ELF-1 (cell line): ENCODE measurements at regions not wholly inside any gene's neighbourhood (a gene's known extent, or its start where the extent isn't known, plus 50 kb on each side); places are given as distances from the start of the nearest gene placed in this dataset.
"Not testable (repeated sequence)": the region's sequence is repeated elsewhere in the genome, so short reads cannot be mapped to it uniquely, and the experiment has no call there.

Experiments
- DNase-seq: peaks from one replicate; pipeline ENCODE4 v3.0.0-alpha.2; 2016; ENCODE audit warnings: low read depth, low spot score

DNA sequence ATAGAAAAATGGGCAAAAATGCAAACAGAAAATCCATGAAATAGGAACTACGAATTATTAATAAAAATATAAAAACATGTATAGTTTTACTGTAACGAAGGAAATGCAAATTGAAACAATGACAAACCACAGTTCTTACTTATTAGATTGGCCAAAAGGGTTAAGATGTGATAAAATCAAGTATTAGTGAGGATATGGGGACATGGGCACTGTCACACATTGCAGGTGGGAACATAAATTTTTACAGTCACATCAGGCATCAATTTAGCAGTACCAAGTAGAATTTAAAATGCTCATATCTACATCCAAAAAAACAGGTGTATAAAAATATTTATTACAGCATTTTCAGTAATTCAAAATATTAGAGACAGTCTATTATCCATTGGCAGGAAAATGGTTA is 353.2 kb upstream of the API5 start:
- DNase-seq = no peak

DNA sequence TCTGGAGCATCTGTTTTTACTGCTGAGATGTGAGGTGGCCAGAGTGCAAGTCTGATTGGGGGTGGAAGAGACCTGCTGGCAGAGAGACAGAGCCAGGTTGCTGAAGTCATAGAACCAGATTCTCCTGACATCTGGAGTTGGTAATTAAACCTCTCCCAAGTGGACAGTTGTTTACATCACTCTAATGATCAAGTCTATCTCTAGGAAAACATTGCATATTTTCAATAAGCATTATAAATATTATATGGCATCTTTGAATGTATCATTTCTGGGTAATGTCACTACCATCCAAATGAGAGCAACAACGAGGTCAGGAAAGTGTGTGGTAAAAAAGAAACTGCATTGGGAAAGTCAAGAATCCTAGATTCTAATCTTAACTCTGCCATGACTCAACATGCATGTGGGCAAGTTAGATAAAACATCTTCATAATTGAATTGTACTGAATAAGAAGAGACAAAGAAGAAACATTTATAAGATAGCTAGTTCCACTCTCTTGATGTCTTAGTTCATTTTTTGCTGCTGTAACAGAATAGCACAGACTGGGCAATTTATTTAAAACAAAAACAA is 351.2 kb upstream of the API5 start:
- DNase-seq = no peak

DNA sequence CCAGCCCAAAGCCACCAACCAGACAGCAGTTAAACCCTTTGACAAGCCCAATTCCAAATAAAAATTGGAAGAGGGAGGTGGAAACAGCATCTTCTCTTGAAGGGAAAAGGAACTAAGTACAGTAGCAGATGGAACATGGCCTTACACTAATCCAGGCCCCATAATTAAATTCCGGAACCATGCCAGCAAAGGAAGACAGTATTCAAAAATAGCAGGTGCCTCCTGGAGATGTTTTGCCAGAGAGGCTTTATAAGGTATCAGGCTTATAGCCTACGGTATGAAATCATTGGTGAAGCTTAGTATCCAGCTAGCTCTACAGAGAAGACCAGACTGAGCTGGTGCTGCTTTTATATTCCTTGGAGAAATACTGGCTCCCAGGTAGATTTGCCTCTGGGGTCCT is 344.1 kb upstream of the API5 start:
- no peak for DNase-seq

DNA sequence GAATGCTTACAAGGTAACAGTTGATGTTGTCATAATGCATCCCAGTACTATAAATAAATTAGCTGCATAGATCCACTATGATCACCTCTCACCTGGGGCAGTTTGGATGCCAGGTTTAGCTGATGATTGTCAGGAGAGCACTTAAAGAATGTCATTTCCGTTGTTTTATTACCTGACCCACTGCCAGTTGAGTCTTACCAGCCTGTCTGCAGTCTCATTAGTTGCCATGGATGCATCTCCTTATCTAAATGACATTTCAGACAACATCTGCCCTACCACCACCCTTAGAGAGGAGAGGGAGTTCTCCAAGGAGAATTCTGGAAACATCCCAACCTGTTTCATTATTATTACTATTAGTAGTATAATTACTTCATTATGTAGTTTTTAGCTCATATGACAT is 339.1 kb upstream of the API5 start:
- no peak for DNase-seq

DNA sequence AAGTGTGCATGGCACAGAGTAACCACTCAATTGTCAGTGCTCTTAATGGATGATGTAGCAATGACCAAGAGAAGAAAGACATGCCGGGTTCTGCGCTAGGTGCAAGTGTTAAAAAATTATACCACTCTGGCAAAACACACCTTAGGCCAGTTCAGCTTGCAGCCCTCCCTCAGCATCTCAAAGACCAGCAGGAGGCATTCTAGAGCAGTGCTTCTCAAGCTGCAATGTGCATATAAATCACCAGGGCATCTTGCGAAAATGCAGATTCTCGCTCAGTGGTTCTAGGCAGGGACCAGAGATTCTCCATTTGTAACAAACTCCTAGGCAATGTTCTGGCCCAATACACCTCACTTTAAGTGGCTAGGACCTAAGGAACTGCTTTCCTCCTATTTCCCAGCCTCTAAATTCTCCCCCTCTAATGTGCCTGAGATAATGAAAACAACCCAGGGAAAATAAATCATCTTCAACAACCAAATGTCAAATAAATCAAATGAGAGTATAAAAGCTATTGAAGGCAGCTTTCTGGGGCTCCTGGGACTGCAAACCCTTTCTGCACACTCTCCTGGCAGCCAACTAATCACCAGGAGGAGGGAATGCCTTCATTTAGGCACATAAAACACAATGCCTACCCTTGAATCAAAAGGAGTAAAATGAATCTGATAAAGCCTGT is 337.2 kb upstream of the API5 start:
- peak; percentile 5 for DNase-seq

DNA sequence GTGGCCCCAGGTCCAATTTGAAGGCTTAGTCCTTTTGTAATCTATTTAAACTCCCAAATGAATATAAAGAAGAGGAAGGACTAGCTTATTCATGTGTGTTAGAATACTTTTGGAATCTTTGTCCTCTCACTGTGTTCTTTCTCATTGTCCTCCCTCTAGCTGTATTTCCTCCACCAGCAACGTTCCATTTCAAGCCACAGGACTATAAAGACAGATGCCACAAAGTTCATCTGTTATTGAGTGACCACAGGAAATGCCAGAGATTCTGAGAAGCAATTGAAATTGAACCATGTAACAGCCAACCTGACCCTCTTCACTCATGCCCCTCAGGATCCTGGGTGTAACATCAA is 336.6 kb upstream of the API5 start:
- DNase-seq = no peak

DNA sequence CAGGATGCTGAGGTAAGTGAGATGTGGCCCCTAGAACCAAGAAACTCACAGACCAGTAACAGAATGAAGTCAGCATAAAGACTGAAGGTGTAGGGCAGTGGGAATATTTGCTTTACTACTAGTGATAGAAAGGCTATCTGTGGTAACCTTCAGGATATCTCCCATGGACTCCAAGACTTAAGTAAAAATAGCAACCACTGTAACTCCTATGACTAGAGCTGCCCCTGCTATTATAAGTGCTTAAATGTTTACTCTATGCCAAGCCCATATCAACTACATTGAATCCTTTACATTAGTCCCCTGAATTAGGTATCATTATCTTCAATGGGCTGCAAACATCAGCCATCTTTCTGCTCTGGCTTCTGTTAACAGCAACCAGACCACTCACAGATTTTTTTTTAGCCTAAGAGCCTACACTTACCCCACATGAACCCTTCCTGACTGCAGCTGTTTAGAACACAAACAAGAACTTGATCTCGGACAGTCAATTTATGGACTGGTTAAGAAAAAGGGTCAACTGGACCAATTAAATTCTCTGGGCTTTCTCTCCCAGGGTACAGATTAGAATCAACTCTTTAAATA is 335.1 kb upstream of the API5 start:
- no peak for DNase-seq

DNA sequence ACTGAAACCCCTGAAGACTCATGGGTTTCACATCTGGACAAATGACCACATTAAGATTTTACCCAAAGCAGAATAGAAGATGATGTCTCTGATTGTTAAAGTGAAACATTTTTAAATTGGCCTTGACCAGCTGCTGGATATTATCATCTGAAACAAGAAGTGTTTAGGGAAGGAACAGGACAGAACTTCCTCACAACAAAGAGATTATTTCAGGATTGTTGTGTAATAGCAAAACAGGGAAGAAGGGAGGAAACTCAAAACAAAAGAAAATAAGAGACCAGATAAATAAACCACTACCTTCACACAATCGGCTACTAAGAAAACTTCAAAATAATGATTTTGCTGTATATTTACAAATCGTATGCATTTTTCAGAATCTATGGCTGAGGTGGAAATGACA is 319.2 kb upstream of the API5 start:
- no peak for DNase-seq

DNA sequence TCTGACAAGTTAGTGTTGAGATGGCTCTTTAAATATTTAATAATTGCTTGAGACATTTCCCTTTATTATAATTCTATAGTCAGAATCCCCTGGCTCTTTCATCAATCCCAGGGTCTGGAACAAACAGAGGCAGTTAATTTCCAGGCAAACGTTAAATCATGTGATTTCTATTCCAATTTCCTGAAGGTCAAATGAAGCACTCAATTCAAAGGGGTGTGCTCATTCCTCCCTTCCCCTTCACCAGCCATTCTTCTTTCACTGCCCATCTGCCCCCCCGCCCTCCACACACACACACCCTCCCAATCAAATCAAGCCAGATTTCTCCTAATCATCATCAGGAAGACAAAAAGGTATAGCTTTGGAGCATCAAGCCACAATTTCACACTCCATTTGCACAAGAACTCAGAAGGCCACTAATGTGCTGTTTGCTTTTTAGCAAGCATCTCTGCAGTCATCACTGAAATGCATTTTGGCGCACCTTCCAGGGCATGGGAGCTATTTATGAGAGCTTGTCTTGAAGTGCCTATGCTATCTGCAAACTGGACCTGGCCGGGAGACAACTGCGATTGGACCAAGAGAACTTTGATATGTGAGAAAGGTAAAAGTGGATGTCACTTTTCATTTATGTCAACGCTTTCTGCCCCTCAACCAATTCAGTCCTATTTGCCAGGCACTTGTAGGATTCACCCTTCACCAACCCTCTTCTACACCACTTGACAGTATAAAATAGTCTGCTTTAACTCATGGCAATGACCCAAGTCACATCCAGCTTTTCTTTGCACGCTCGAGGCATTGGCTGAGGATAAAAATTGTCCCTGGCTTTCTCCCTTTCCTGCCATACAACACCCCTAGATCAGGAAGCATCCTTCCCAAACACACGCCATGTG is 315.1 kb upstream of the API5 start:
- DNase-seq = no peak

DNA sequence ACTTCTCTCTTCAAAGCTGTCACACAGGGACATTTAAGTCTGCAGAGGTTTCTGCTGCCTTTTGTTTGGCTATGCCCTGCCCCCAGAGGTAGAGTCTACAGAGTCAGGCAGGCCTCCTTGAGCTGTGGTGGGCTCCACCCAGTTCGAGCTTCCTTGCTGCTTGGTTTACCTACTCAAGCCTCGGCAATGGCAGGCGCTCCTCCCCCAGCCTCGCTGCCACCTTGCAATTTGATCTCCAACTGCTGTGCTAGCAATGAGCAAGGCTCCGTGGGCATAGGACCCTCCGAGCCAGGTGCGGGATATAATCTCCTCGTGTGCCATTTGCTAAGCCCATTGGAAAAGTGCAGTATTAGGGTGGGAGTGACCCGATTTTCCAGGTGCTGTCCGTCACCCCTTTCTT is 306.9 kb upstream of the API5 start:
- not testable (repeated sequence) for DNase-seq

DNA sequence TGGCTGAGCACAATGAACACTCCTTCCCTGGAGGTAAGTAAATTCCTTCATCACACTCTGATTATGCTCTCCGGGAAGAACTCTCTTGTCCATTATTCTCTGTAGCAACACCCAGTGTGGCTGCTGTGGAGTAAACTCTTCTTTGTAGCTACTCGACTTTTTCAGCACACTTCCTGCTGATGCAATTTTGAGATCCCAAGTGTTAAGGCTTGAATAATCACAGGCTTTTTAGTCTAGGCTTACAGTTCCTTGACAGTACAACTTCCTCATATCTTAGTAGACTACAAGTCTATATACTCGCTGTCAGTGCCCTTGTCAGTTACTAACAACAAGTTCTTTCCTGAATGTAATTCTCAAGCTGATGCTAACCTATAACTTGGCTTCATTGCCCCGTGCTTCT is 301.8 kb upstream of the API5 start:
- DNase-seq = no peak

DNA sequence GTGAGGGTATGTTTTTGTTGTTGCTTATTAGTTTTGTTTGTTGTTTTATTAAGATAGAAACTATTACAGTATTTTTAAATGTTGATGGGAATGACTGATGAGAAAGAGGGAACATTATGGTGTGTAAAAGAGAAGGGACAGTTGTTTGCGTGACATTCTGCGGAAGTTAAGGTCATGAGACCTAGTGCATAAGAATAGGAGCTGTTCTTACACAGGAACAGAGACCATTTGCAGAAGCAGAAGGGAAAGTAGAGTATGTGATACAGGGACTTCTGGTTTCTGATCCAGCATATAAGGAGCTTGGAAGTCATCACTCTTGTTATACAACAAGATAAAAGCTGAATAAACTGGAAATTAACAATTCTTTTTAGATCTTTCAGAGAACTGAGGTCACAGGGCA is 299.2 kb upstream of the API5 start:
- no peak for DNase-seq

DNA sequence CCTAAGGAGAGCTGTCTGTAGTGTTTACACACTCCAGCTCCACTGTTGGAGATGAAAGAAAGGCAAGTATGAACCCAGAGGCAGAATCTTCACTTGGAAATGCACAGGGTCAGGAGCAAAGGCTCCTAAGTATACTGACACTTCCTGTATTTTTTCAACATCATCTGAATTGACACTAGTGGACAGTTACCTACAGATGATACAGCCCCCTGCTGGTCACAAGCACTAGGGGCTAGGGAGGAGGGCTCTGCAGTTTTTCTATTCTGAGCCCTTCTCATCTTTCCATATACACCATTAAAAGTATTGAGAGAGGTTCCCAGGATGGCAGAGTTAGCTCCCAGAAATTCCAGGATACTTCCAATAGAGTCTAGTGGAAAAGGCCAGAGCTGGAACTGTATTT is 290.3 kb upstream of the API5 start:
- peak; percentile 6 for DNase-seq

DNA sequence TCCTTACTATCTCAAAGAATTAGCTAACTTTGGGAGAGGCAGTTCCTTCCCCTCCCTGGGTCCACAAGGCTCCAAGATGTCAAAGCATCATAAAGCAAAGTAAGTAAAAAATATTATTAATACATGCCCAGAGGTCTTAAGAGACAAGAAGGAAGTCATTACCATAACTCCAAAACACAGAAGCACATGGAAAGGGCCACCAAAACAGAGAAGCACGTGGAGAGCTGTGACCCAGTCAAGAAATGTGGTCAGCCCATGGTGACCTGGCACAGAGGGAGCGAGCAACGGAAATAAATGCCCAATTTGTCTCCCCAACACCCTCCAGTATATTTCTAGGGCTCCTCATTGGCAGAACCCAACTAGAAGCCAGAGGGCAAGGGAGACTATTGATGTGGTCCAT is 277.5 kb upstream of the API5 start:
- DNase-seq = no peak

DNA sequence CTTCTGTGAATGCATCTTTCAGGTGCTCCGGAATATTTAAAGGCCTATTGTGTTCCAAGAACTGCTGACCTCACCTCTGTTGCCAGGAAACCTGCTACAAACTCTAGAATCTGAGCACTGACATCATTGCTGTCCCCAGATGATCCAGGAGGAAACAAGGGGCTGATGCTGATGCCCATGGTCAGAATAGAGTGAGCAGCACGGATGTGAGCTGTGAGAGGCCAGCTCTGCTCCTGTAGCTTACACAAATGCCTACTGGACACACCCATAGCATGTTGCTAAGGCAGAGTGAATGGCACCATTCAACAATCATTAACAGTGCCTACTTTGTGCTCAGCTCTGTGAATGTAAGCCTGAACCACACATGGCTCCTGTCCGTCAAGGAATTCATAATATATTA is 276.7 kb upstream of the API5 start:
- DNase-seq = no peak

DNA sequence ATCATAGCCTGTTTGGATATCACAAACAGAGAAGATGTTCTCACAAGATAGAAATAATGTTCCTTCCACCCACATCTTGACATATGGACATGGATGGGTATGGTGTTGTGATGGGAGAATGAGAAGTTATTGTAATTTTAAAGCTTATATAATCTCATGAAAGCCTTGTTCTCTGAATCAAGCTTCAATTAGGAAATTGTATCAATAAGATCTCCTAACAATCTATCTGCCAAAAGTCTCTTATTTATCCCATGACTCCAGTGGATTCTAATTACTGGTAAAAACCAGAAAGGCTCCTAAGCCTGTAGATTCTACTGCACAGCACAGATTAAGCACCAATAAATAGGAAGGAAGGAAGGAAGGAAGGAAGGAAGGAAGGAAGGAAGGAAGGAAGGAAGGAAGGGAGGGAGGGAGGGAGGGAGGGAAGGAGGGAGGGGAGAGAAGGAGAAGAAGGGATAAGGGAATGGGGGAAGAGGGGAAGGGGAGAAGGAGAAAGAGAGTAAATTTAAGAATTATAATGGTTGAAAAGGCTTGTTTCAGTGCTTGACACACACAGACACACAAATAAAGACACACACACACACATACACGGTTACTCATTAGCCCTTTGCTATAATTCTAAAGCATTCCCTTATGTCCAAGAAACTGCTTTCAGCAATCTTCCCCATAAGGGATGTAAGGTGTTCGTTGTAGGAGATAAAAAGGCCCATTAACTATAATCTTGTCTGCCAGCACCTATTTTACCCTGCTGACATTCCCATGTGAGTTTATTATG is 258.0 kb upstream of the API5 start:
- DNase-seq = no peak

DNA sequence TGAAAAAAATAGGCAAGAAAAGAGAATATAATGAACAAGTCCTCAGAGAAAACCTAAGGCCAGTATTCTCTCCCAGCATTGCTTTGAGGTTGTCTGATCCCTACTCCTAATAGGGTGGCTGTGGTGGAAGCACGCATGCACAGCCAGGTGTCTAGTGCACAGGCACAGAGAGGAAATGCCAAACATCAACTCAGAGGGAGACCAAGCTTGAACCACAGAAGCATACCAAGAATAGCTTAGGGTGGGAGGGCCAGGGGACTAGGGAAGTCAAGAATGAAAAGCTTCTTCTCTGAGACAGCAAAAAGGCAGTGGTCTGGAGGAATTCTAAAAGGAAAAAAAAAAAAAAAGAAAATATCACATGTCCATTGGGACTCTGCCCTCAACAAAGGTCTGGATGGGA is 244.1 kb upstream of the API5 start:
- DNase-seq = no peak

DNA sequence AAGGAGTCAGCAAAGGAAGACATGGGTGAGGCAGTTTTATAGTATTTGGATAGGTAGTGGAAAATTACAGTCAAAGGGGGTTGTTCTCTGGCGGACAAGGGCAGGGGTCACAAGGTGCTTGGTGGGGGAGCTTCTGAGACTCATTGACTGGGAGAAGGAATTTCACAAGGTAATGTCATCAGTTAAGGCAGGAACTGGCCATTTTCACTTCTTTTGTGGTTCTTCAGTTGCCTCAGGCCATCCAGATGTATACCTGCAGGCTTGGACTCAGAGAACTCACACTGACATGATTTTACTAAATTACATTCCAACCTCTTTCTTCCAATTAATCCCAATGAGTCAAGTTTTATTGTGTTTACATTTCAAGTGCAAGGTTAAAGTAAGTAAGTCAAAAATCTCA is 240.5 kb upstream of the API5 start:
- peak; percentile 79 for DNase-seq

DNA sequence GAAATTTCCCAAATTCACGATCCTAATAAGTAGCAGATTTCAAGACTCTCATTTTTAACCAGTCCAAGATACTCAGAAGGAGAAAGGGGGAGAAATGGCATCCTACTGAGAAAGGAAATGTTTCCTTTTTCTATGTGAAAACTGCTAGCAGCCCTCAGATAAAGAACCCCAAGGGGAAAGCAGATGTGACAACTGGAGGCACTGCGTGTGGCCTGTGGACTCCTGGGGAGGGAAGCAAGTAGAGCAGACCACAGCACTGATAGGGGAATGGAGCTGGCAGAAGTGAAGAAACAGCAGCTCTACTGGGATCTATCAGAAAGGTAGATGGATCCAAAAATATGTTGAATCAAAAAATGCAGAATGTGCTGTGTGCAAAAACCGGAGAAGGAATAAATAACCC is 239.7 kb upstream of the API5 start:
- peak; percentile 32 for DNase-seq

DNA sequence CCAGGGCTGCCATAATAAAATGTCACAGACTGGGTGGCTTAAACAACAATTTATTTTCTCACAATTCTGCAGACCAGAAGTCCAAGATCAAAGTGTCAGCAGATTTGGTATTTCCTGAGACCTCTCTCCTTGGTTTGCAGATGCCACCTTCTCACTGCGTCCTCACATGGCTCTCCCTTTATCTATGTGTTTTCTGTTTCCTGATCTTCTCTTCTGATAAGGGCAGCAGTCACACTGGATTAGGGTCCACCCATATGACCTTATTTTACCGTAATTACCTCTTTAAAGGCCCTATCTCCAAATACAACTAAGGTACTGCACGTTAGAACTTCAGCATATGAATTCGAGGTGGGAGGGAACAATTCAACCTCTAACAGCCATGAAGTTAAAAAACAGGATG is 238.9 kb upstream of the API5 start:
- no peak for DNase-seq

DNA sequence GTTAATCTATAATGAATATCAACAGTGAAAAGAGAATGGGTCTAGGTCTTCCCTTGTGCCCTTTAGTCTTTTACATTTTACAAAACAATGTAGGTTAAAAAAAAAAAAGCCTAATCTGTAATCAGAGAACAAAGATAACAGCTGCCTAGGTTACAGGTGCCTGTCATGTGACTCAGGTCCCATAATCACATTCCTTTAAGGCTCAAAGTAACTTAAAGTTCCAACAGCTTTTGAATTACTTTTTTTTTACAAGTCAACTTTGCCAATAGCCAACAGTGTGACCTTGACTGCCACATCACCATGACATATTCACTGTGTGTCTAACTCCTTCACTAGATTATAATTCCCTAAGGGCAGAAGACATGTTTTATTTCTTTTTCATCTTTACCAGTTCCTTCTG is 237.0 kb upstream of the API5 start:
- no peak for DNase-seq

DNA sequence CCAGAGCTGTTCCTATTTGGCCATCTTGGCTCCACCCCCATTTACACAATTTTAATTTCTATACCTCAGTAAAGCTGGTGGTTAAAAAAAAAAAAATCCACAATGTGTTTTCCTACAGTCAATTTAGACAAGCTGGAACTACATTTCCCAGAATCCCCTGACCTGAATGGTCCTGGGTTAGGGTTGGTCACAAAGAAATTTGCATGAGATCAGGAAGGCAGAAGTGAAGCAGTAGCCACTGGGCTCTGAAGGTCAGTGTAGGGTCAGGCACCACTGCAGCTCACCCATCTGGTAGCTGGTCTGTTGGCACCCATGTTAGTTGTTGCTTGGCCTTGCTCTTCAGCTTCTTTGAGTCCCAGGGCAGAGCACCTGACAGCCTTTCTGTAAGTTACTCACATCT is 210.7 kb upstream of the API5 start:
- DNase-seq = no peak
